HG03342 (cell line): ENCODE measurements at regions not wholly inside any gene's neighbourhood (a gene's known extent, or its start where the extent isn't known, plus 50 kb on each side); places are given as distances from the start of the nearest gene placed in this dataset.

Experiments used
- ATAC-seq: cut with Tn5 transposase; IDR thresholded peaks from one replicate; pipeline ENCODE4 v1.9.1; 2021; ENCODE audit warnings: mild to moderate bottlenecking, moderate library complexity; ENCODE audit not compliant: unreplicated experiment

DNA sequence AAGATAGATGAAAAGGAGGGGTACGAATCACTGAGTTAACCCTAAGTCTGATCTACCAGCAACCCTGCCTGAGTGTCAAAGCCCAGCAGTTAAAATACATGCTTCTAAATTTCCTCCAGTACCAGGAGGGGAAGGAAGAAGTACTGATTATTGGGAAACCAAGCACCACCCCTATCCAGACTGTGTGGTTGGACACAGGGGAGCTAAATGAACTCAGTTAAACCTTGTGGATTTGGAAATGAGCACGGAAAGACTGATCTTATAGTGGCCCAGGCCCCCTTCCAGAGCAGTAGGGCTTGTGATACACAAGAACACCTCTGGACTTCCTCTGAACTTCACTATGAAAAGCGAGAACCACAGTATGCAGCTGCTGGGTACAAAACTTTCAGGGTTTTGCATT is 585.6 kb downstream of the MAFB start:
- ATAC-seq = no peak

DNA sequence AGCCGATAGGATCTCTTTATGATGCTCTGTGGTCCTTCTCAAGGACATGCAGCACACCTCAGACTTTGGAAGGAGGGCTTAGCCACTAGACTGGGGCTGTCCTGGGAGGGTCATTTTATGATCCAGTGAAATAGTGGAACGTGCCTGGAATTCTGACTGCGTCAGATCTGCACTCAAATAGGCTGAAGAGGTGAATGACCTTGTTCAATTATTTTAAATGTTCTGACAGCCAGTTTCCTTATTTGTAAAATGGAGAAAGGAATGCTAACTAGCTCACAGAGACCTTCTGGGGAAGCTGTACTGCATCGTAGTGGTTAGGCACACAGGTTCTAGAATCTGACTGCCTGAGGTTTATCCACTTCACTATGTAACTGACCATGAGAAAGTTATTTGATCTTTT is 587.5 kb downstream of the MAFB start:
- no peak for ATAC-seq

- ATAC-seq = no peak
Measured at GRCh38 chr20:40100261-40100660, 588.8 kb downstream of the MAFB start.

DNA sequence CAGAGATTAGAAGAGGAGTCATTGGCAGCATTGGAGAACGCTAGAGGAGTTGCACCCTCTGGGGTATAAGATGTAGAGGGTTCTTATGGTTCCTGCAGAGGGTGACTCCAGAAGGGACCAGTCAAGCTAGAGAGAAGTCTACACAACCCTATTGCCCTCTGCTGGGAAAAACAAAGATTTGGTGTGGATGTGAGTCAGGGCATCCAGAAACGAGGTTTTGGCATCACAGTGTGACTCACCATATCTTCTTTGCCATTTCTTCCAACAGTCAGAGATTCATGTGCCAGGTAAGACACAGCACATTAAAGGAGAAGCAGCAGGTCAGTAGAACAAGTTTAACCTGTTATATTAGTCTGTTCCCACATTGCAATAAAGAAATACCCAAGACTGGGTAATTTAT is 598.8 kb downstream of the MAFB start:
- no peak for ATAC-seq

GRCh38 chr20:40087496-40087895 is 601.5 kb downstream of the MAFB start:
- ATAC-seq = no peak

- no peak for ATAC-seq
Measured at GRCh38 chr20:40085513-40085912, 603.5 kb downstream of the MAFB start.

DNA sequence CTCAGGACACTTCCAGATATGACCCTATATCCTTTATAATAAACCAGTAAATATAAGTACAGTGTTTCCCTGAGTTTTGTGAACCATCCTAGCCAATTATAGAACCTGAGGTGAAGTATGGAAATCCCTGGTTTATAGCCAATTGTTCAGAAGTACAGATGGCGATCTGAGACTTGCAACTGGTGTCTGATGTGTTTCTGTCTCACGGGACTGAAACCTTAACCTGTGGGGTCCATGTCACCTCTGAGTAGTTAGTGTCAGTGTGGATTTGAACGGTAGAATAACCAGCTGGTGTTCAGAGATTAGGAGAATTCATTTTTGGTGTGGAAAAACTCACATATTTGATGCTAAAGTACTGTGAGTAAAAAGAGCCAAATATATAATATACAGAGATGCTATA is 606.6 kb downstream of the MAFB start:
- no peak for ATAC-seq

DNA sequence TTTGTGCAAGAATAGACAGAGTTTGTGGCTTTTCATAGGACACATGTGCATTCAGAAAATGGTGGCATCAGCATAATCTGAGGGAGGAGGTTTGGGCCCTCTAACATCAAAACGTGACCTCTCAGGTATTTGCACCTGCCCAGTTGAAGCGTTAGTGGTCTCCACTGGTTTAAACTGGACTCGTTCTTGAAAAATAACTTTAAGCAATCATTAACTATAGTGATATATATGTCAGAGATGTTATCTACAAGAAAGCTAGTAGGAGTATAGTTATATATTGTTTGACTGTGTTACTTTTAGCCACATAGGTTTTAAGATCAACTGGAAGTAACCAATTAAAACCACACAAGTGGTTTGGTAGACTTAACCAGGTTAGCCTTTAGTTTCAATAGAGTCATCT is 607.4 kb downstream of the MAFB start:
- ATAC-seq = no peak

DNA sequence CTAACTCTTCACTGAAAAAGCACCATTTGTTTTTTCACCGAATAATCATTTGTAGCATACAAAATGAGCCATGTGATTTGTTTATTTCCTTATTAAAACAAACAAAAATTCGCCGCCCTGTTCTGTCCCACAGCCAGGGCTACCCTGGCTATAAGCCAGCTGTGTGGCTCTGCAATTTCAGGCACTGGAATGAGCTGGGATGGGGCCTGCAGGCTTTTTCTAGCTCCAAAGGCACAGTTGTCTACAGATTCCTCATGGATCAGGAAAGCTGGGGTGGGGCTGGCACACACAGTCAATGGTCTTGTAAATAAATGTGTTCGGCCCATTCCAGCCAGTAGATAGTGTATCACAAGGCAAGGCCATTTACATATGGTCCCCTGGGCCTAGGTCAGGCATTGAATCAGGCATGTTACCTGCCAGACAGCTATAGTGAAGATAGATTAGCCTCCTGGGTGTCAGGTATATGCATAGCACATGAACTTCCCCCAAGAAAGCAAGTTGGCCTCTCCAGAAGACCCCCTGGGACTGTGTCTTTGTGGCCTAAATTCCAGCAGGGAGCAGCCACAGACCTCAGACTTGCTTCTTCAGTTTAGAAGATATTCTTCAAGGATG is 608.9 kb downstream of the MAFB start:
- ATAC-seq = no peak

- no peak for ATAC-seq
Measured at GRCh38 chr20:40073535-40074111, 615.4 kb downstream of the MAFB start.

DNA sequence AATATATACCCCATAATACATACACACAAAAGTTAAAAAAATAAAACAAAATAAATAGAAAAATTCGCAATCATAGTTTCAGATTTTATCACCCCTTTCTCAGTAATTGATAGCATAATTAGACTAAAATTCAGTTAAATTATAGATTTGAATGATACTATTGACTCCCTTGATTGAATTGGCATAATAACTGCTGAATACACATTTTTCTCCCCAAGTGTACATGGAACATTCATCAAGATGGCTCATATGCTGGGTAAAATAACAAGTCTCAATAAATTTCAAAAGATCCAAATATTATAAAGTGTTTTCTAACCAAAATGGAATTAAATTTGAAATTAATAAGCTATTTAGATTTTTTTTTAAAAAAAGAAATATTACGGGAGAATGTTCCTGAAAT is 616.1 kb downstream of the MAFB start:
- ATAC-seq = no peak

DNA sequence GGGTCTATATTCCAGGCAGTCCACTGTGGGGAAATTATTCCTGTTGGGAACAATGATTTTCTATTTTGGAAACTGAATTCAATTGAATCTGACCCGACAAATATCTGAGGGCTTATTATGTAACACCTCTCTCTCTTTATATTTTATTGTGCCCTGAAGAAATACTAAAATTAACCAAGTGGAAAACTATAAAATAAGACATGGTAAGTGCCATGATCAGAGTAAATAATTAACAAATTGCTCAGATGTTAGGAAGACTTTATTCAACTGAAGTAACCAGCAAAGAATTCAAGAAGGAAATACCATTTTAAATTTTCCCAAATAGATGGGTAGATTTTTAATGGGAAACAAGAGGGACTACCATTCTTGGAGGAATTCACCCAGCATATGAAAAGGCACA is 632.9 kb downstream of the MAFB start:
- no peak for ATAC-seq

GRCh38 chr20:40055711-40056110 is 633.3 kb downstream of the MAFB start:
- ATAC-seq = no peak

DNA sequence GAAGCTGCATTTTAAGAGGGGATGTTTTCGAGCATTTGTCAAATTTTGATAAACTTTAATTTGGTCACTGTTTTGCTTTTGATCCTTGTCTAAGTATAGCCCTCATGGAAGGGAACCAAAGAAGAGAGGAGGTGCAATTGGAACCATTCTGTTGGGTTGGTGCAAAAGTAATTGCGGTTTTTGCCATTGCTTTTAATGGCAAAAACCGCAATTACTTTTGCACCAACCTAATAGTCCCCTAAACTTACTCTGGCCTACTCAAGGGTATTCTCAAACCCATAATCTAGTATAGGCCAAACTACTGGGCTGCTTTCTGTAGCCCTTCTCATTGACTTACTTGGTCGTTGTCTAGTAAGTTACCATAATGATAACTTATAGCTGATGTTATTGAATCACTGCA is 634.7 kb downstream of the MAFB start:
- ATAC-seq = no peak

GRCh38 chr20:40050596-40050995 is 638.4 kb downstream of the MAFB start:
- no peak for ATAC-seq

GRCh38 chr20:40049854-40050253 is 639.2 kb downstream of the MAFB start:
- no peak for ATAC-seq

DNA sequence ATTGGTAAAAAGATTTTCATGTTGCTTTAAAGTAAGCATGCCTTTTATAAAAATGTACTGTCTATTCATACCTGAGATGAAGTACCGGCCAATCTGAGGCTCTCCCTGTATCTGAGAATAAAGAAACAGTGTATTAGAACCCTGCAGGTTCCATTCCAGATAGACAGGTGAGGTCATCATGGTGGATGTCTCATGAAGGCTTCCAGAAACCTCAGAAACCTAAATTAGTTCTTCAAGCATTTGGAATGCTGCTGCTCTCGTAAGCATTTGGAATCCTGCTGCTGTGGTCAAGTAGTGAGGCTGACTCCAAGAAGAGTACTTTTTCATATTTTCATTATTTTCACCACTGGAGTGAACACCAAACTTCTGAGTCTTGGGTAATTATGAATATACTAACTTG is 642.3 kb downstream of the MAFB start:
- no peak for ATAC-seq

- ATAC-seq = no peak
Measured at GRCh38 chr20:40037511-40037910, 651.5 kb downstream of the MAFB start.

DNA sequence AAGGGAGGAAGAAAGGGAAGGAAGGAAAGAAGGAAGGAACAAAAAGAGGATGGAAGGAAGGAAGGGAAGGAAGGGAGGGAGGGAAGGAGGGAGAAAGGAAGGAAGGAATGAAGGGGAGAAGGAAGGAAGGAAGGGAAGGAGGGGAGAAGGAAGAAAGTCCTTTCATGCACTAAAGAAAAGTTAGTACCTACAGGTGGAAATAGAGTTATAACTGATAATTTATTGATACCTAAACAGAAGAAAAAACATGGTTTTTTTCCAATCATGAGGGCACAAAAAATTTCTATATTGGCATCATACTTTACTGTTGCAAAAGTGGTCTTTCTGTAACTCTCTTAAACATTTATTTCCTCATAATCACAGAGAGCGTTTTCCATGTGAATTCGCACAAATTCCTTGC is 659.4 kb downstream of the MAFB start:
- no peak for ATAC-seq

- ATAC-seq = no peak
Measured at GRCh38 chr20:40019510-40019909, 669.5 kb downstream of the MAFB start.

DNA sequence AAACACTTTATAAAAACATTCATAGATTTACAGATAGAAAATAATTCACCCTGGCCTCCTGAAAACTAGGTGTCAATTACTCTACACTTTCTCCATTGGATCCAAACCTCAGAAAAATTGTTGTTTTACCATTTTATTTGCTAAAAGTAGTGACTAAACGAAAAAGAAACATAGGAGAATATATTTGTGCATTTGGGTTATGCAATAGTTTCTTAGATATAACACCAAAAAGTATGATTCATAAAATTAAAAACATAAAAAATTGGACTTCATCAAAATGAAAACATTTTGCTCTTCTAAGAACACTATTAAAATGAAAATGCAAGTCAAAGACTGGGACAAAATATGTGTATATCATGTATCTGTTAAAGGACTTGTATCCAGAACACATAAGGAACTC is 671.3 kb downstream of the MAFB start:
- ATAC-seq = no peak

DNA sequence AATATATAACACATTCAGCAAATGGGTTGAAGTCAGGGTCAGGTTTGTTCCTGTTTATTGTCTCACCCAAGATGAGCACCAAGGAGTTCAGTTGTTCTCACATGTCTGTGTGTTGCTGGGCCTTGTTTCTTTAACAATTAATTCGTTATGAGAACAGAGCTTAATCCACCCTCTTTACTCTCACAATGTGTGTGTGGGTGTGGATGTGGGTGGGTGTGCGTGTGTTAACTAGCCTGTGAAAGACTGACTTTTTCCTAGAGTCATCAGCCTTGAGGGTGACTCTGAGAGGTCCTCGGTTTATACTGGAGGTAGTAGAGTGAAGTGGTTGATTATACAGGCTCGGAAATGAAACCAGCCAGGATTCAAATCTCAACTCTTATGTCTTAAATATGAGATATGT is 672.1 kb downstream of the MAFB start:
- ATAC-seq = no peak

GRCh38 chr20:40016392-40016791 is 672.6 kb downstream of the MAFB start:
- ATAC-seq = no peak
